ENCODE measurements at regions not wholly inside any gene's neighbourhood (a gene's known extent, or its start where the extent isn't known, plus 50 kb on each side); places are given as distances from the start of the nearest gene placed in this dataset.
"Not testable (repeated sequence)": the region's sequence is repeated elsewhere in the genome, so short reads cannot be mapped to it uniquely, and the experiment has no call there.

DNA sequence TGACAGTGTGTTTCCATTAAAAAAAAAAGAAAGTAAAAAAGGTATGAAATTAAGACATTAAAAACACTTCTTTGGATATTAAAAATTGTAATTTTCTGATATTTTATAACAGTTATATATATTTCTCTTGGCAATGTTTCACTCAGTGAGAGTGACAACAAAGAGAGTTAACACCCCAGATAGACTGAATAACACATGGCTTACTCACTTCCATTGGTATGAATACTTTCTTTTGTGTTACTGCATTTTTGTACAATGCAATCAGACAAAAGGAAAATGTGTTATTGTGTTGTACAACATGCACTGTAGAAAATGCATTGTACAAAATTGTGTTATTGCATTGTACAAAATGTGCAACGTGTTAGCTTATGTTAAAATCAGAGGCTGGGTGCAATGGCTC lies 676.6 kb upstream of the AMELY start:
- H3K4me3 ChIP-seq, H3K27me3 ChIP-seq, H3K9me3 ChIP-seq, DNase-seq, H3K36me3 ChIP-seq: not testable (repeated sequence)

GRCh38 chrY:7562541-7562940 lies 651.0 kb upstream of the AMELY start:
- H3K36me3 ChIP-seq: no peaks in the 10 kb centered on the region
- no peak overlapping the region for H3K4me3 ChIP-seq
- no peaks in the 10 kb centered on the region for H3K9me3 ChIP-seq
- H3K27me3 ChIP-seq: no peaks in the 10 kb centered on the region
- no peak for DNase-seq

- no peak overlapping the region for H3K4me3 ChIP-seq
- DNase-seq: peak; percentile 5
- no peaks in the 10 kb centered on the region for H3K36me3 ChIP-seq
- H3K27me3 ChIP-seq: no peaks in the 10 kb centered on the region
- H3K9me3 ChIP-seq: no peaks in the 10 kb centered on the region
Observed at GRCh38 chrY:7557675-7558074, 646.1 kb upstream of the AMELY start.

GRCh38 chrY:7555006-7555405 lies 643.5 kb upstream of the AMELY start:
- Histone ChIP-seq H3K4me3 (no peak overlapping the region), H3K27me3 (no peaks in the 10 kb centered on the region), H3K36me3 (no peaks in the 10 kb centered on the region), H3K9me3 (no peaks in the 10 kb centered on the region)
- no peak for DNase-seq

DNA sequence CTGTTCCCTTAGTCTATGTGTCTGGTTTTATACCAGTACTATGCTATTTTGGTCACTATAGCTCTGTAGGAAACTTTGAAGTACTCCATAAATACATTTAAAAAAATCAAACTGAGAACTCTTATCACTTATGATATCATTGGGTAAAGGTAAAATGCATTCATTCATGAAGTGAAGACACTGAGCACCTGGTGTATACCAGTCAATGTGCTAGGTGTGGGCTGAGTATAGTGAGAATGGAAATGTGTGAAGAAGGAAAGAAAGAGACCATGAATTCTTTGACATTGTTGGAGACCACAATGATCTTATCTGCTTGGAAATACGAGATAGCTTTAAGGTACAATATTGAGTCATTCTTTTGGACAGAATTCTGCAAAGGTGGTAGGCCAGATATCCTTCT lies 633.5 kb upstream of the AMELY start:
- no peak for DNase-seq
- Histone ChIP-seq H3K9me3 (no peaks in the 10 kb centered on the region), H3K4me3 (no peak overlapping the region), H3K36me3 (no peaks in the 10 kb centered on the region), H3K27me3 (no peaks in the 10 kb centered on the region)

GRCh38 chrY:7544172-7544770 lies 632.7 kb upstream of the AMELY start:
- no peak for DNase-seq

GRCh38 chrY:7543506-7543905 lies 632.0 kb upstream of the AMELY start:
- DNase-seq: no peak
- Histone ChIP-seq H3K36me3 (no peaks in the 10 kb centered on the region), H3K27me3 (no peaks in the 10 kb centered on the region), H3K9me3 (no peaks in the 10 kb centered on the region), H3K4me3 (no peak overlapping the region)

More at GRCh38 chrY:7544172-7544770, 632.7 kb upstream of the AMELY start:
- H3K27me3 ChIP-seq: no peaks in the 10 kb centered on the region
- H3K4me3 ChIP-seq: no peak overlapping the region
- no peaks in the 10 kb centered on the region for H3K36me3 ChIP-seq
- H3K9me3 ChIP-seq: no peaks in the 10 kb centered on the region

GRCh38 chrY:7542256-7542858 lies 630.8 kb upstream of the AMELY start:
- Histone ChIP-seq H3K36me3 (no peaks in the 10 kb centered on the region), H3K4me3 (no peak overlapping the region), H3K9me3 (no peaks in the 10 kb centered on the region), H3K27me3 (no peaks in the 10 kb centered on the region)
- DNase-seq: no peak

GRCh38 chrY:7529396-7529795 lies 617.8 kb upstream of the AMELY start:
- peak; percentile 8 for DNase-seq
- H3K36me3 ChIP-seq: no peaks in the 10 kb centered on the region
- H3K4me3 ChIP-seq: no peak overlapping the region
- H3K27me3 ChIP-seq: no peaks in the 10 kb centered on the region
- H3K9me3 ChIP-seq: no peaks in the 10 kb centered on the region

- not testable (repeated sequence) for H3K36me3 ChIP-seq, H3K9me3 ChIP-seq, H3K4me3 ChIP-seq, H3K27me3 ChIP-seq, DNase-seq
Observed at GRCh38 chrY:7527568-7527967, 616.0 kb upstream of the AMELY start.

- H3K27me3 ChIP-seq: no peaks in the 10 kb centered on the region
- H3K36me3 ChIP-seq: no peaks in the 10 kb centered on the region
- no peak overlapping the region for H3K4me3 ChIP-seq
- H3K9me3 ChIP-seq: no peaks in the 10 kb centered on the region
- DNase-seq: no peak
Observed at GRCh38 chrY:7518387-7518786, 606.8 kb upstream of the AMELY start.

DNA sequence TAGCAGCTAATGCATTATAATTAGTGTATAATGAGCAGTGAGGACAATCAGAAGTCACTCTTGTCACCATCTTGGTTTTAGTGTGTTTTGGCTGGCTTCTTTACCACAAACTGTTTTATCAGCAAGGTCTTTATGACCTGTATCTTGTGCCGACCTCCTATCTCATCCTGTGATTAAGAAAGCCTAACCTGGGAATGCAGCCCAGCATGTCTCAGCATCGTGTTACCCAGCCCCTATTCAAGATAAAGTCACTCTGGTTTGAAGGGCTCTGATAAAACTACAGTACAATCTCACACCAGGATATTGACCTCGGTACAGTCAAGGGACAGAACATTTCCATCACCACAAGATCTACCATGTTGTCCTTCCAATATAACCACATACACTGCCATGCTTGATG lies 604.7 kb upstream of the AMELY start:
- no peaks in the 10 kb centered on the region for H3K9me3 ChIP-seq
- no peak overlapping the region for H3K4me3 ChIP-seq
- H3K27me3 ChIP-seq: no peaks in the 10 kb centered on the region
- no peaks in the 10 kb centered on the region for H3K36me3 ChIP-seq
- DNase-seq: no peak

- no peaks in the 10 kb centered on the region for H3K9me3 ChIP-seq
- no peak for DNase-seq
- no peaks in the 10 kb centered on the region for H3K36me3 ChIP-seq
- H3K27me3 ChIP-seq: no peaks in the 10 kb centered on the region
- H3K4me3 ChIP-seq: no peak overlapping the region
Observed at GRCh38 chrY:7515812-7516211, 604.3 kb upstream of the AMELY start.

DNA sequence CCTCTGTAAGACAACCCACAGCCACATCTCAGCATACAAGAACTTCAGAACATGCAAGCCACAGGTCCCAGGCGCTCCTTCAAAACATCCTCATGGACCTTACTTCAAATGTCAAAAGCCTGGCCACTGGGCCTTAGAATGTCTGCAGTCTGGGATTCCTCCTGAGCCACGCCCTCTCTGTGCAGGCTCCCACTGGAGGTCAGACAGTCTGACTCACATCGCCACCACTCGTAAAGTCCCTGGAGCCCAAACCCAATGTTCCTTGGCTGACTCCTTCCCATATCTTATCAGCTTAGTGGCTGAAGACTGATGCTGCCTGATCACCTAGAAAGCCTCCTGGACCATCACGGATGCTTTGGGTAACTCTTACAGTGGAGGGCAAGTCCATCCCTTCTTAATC lies 591.3 kb upstream of the AMELY start:
- Histone ChIP-seq H3K4me3 (no peak overlapping the region), H3K27me3 (no peaks in the 10 kb centered on the region), H3K9me3 (no peaks in the 10 kb centered on the region), H3K36me3 (no peaks in the 10 kb centered on the region)
- DNase-seq: peak; percentile 3

DNA sequence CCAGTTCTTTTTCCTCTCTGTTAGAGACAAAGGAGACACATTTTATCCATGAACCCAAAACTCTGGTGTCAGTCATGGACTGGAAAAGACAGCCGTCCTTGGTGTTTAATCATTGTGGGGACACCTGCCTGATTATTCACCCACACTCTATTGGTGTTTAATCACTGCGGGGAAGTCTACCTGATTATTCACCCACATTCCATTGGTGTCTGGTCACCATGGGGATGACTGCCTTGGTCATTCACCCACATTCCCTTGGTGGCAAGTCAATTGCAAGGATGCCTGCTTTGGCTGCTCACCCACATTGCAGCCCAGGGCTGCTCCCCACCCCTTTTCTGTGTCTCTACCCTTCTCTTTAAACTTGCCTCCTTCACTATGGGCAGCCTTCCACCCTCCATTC lies 589.7 kb upstream of the AMELY start:
- DNase-seq: no peak
- H3K9me3 ChIP-seq: no peaks in the 10 kb centered on the region
- no peaks in the 10 kb centered on the region for H3K27me3 ChIP-seq
- no peak overlapping the region for H3K4me3 ChIP-seq
- H3K36me3 ChIP-seq: no peaks in the 10 kb centered on the region

- H3K9me3 ChIP-seq: no peaks in the 10 kb centered on the region
- no peak for DNase-seq
- H3K27me3 ChIP-seq: no peaks in the 10 kb centered on the region
- no peak overlapping the region for H3K4me3 ChIP-seq
- H3K36me3 ChIP-seq: no peaks in the 10 kb centered on the region
Observed at GRCh38 chrY:7496001-7496400, 584.4 kb upstream of the AMELY start.

DNA sequence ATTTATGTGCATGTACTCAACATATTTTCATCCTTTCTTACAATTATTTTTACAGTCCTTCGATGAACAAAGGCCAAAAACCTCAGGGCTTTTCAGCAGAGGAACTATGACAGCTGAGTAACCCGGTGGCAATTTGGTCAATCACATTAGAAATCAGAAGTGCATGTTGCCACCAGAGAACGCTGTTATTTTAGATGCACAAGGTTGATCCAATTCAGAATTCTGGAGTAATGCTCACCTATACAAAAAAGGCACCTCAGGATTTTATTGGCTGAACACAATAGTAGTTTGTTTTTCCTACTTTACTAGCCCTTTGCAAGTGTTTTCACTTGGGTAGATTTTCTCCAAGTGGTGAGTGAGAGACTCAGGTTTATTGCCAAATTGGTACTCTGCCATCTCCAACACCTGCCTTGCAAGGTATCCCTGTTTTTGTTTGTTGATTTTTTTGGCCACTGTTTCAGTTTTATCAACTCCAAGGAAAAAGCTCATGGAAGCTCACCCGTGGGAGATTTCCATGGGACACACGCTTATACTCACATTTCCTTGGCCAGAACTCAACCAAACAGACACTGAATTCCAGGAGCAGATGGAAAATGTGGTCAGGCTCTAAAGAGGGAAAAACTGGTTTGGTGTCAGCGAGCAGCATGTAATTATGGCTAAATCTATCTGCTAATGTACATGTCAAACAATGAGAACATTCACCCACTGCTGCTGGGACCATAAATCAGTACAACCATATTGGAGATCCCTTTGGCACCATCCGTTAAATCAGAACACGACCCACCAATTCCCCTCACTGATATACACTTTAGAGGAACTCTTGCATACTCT lies 573.1 kb upstream of the AMELY start:
- H3K27me3 ChIP-seq, H3K4me3 ChIP-seq, H3K9me3 ChIP-seq, H3K36me3 ChIP-seq, DNase-seq: not testable (repeated sequence)

DNA sequence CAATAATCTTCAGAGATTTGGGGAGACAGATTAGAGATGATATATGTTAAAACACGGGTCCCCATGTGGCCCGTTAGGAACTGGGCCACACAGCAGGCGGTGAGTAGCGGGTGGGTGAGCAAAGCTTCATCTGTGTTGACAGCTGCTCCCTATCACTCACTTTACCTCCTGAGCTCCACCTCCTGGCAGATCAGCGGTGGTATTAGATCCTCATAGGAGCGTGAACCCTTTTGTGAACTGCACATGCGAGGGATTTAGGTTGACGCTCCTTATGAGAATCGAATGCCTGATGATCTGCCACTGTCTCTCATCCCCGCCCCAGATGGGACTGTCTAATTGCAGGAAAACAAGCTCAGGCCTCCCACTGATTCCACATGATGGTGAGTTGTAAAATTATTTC lies 560.4 kb upstream of the AMELY start:
- Histone ChIP-seq H3K27me3 (no peaks in the 10 kb centered on the region), H3K4me3 (no peak overlapping the region), H3K36me3 (no peaks in the 10 kb centered on the region), H3K9me3 (no peaks in the 10 kb centered on the region)
- DNase-seq: no peak

All from MG63 (cell line).